Activated CD4-positive, alpha-beta T cell treated with anti-CD3 and anti-CD28 coated beads, Interleukin-2, amount 50 U/mL, for 4 hours (primary cell): ENCODE measurements at regions not wholly inside any gene's neighbourhood (a gene's known extent, or its start where the extent isn't known, plus 50 kb on each side); places are given as distances from the start of the nearest gene placed in this dataset.

Source experiments
- DNase-seq, 2 experiments: peaks; one replicate each; pipeline ENCODE4 v3.0.0-alpha.2; 2020

GRCh38 chr6:14832427-14832826, 413.4 kb upstream of the JARID2 start:
- no peak for DNase-seq

GRCh38 chr6:14834851-14835530, 410.9 kb upstream of the JARID2 start:
- DNase-seq: no peak

GRCh38 chr6:14837435-14837834, 408.4 kb upstream of the JARID2 start:
- no peak for DNase-seq

GRCh38 chr6:14838133-14838583, 407.7 kb upstream of the JARID2 start:
- no peak for DNase-seq

GRCh38 chr6:14841901-14842421, 403.9 kb upstream of the JARID2 start:
- no peak for DNase-seq

GRCh38 chr6:14844411-14844810, 401.5 kb upstream of the JARID2 start:
- DNase-seq: no peak

- DNase-seq: no peak
These were observed 397.9 kb upstream of the JARID2 start for GRCh38 chr6:14848019-14848418.

GRCh38 chr6:14849185-14849584, 396.7 kb upstream of the JARID2 start:
- no peak for DNase-seq

GRCh38 chr6:14851281-14851680, 394.6 kb upstream of the JARID2 start:
- DNase-seq: no peak

GRCh38 chr6:14852375-14852774, 393.5 kb upstream of the JARID2 start:
- DNase-seq: no peak

GRCh38 chr6:14856177-14856576, 389.7 kb upstream of the JARID2 start:
- DNase-seq: no peak

GRCh38 chr6:14857001-14857400, 388.9 kb upstream of the JARID2 start:
- no peak for DNase-seq

- peak; percentile 72 to 78 for DNase-seq
These were observed 388.4 kb upstream of the JARID2 start for GRCh38 chr6:14857501-14857900.

GRCh38 chr6:14858808-14859207, 387.1 kb upstream of the JARID2 start:
- DNase-seq: no peak

GRCh38 chr6:14860774-14861173, 385.1 kb upstream of the JARID2 start:
- no peak for DNase-seq

GRCh38 chr6:14861491-14861943, 384.4 kb upstream of the JARID2 start:
- DNase-seq: no peak

- no peak for DNase-seq
These were observed 383.0 kb upstream of the JARID2 start for GRCh38 chr6:14862845-14863244.

- DNase-seq: no peak
These were observed 381.7 kb upstream of the JARID2 start for GRCh38 chr6:14863902-14864850.

GRCh38 chr6:14865531-14866100, 380.3 kb upstream of the JARID2 start:
- DNase-seq: no peak

- no peak for DNase-seq
These were observed 378.1 kb upstream of the JARID2 start for GRCh38 chr6:14867802-14868201.

GRCh38 chr6:14871221-14871620, 374.6 kb upstream of the JARID2 start:
- no peak for DNase-seq

- no peak for DNase-seq
These were observed 372.8 kb upstream of the JARID2 start for GRCh38 chr6:14873101-14873500.

GRCh38 chr6:14873781-14874441, 372.0 kb upstream of the JARID2 start:
- no peak for DNase-seq
